Femur (tissue), 1 donor: ENCODE measurements at regions not wholly inside any gene's neighbourhood (a gene's known extent, or its start where the extent isn't known, plus 50 kb on each side); places are given as distances from the start of the nearest gene placed in this dataset.

Source experiments
- DNase-seq: peaks from one replicate; pipeline ENCODE4 v3.0.0-alpha.2; 2017

DNA sequence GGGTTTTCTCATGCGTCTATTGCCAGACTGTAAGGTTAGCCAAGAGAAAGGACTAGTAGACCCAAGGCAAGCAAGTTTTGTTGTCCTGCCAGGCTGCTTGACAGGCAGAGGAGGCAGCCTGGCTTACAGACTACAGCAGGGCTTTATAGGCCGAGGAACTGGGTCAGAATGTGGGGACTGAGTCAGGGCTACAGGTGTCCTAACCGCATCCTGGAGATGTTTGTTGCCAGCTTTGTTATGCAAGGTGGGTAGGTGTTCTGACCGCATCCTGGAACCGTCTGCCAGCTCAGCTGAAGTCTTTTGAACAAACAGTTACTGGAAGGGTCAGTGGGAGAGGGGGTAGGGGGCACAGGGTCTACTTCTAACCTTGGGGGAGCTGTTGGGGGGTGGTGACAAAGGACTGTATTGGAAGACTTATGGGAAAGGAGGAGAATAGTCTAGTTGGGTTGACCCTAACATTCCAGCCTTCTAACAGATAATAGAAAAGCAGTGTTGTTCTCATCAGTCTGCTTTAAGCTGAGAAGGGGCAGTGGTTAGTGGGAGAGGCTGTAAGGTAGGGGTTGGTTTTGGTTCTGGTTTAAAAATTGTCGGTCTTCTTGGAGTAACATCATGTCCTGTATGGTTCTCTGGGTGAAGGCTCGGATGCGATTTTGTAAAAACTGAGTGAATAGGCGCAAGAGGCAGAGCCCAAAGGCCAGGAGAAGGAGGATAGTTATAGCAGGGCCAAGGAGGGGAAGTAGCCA lies 913.8 kb upstream of the SLITRK5 start:
- DNase-seq, result no peak

DNA sequence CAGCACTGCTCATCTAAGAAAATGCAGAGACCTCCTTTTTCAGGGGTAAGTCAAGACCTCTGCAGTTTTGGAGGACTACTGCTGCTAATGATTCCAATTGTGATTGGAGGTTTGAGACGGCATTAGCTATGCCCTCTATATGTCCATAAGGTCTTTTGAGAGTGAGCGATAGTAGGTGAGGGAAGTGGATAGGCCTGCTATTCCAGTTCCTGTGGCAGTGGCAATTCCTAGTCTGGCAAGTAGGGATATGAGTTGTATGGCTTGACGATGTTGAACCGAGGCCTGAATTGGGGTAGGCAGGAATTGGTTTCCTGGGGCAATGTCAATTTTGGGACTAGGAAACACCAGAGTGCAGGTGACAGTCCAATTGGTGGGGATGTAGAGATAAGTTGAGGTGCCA lies 913.1 kb upstream of the SLITRK5 start:
- DNase-seq, result no peak

DNA sequence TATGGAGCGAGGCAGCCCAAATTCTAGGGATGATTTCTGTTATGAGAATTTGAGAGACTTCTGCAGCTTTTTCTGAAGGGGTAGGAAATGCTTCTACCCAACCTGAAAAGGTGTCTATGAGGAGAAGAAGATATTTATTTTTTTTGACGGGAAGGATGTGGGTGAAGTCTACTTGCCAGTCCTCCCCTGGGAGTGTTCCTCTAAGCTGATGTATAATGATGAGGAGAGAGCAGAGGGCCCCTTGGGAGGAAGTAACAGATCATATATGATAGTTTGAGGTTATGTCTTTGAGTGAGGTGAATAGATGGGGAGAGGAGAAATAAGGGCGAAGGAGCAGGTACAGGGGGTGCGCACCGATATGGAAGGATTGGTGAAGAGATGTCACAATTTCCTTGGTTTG lies 910.6 kb upstream of the SLITRK5 start:
- no peak for DNase-seq

DNA sequence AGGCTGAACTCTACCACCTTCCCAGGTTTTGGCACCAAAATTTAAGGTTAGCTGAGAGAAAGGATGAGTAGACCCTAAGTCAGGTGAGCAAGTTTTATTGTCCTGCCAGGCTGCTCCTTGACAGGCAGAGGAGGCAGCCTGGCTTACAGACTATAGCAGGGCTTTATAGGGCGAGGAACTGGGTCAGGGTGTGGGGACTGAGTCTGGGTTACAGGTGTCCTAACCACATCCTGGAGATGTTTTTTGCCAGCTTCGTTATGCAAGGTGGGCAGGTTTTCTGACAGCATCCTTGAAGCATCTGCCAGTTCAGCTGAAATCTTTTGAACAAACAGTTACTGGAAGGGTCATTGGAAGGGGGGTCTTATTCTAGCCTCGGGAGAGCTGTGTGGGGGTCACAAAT lies 905.7 kb upstream of the SLITRK5 start:
- no peak for DNase-seq

DNA sequence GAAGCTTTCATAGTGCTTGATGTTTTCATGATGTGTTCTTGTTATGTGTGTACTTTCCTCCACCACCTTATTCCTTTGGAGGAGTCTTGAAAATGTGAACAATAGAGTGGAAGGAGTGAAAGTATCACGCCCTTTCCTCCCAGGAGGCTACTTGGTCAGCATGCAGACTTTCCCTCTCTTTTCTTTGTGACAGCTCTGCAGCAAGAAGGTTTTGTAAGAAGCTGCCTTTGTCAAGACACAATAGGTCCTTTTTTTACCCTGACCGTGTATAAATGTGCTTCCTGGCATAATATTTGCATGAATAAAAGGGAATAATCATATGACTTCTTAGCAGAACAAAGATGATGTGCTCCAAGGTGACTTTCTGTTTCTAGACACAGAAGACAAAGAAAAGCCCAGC lies 882.6 kb upstream of the SLITRK5 start:
- DNase-seq, result no peak

DNA sequence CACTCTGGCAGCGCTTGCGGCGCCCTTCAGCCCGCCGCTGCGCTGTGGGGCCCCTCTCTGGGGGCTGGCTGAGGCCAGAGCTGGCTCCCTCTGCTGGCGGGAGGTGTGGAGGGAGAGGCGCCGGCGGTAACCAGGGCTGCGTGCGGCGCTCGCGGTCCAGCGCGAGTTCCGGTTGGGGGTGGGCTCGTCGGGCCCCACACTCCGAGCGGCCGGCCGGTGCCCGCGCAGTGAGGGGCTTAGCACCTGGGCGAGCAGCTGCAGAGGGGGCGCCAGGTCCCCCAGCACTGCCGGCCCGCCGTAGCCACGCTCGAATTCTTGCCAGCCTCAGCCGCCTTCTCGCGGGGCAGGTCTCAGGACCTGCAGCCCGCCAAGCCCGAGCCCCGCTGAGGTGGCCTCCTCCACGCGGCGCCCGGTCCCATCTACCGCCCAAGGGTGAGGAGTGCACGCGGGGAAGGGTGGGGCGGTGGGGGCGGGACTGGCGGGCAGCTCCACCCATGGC lies 879.0 kb upstream of the SLITRK5 start:
- DNase-seq, result no peak

DNA sequence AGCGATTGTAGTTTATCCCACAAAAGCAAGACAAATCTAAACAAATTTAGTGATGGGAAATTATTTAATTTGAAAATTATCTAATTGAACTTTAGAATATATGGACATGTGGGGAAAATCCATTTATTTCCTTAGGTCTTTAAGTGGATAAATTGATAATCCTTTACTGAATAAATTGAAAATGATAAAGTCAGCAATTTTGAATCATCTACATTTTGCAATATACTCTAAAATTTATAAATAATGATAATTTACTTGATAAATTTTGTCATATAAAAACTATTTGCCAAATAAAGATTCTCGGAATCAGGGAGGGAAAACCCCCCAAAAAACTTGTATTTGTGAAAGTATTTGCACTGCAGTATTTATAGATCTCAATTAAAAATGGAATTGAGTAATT lies 875.3 kb upstream of the SLITRK5 start:
- no peak for DNase-seq

DNA sequence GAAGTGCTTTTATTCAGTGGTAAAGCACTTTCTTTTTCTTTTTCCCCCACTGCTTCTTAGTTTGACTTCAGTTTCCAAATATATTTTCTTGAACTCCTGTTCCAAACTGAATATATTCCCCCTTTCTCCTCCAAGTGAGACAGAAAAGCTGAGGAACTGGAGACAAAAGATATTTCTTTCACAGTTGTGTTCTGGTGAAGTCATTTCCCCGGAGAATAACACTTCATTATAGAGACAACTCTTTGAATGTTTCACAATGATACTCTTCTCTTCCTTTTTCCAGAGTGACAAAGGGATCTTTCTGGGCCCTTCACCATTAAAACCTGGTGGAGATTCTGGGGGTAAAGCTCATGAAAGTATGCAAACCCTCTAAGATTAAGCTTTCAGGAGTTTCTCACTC lies 860.8 kb upstream of the SLITRK5 start:
- DNase-seq, result no peak

DNA sequence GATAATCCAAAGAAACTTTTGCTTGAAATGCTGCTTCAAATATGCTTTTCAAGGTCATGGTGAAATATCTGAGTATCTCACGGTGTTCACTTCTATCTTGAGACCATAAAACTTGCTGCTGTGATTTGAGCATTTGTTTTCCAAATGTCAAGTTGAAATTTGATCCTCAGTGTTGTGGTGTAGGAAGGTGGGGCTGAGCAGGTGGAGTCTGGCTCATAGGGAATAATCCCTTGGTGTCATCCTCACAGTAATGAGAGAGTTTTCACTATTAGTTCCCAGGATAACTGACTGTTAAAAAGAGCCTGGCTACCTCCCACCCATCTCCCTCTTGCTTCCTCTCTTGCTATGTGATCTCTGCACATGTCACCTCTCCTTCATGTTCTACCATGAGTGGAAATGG lies 858.0 kb upstream of the SLITRK5 start:
- no peak for DNase-seq

DNA sequence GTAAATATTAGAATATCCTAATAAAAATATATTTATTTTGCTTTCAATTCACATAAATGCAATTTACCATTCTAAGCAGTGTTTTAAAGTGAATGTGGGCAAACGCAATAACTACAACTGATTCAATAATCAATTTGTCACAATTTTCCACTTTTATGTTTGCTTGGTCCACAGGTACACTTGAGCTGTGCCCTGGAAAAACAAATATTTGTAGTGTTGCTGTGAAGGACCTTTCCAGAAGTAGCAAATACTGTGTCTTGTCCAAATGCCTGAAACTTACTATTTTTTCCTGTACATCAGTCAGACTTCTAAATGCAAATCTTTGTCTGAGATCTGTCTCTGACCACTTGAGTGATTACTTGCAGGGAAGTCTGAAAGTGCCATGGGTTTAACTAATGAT lies 845.8 kb upstream of the SLITRK5 start:
- no peak for DNase-seq

DNA sequence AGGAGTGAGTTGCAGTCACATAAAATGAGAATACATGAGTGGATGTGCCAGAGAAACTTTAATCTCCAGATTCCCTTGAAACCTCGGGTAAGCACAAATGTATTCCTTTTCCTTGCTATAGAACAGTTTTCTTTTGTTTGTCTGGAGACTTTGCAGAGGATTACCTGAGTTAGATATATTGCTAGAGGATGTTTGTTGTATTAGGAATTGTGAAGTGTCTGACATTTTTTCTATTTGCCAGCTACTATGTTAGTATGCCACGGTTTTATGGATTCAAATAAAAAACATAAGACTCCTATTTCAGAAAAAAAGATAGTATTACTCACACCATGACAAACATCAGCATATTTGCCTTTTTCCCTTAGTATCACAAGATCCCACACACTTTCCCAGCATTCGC lies 844.9 kb upstream of the SLITRK5 start:
- DNase-seq, result no peak

DNA sequence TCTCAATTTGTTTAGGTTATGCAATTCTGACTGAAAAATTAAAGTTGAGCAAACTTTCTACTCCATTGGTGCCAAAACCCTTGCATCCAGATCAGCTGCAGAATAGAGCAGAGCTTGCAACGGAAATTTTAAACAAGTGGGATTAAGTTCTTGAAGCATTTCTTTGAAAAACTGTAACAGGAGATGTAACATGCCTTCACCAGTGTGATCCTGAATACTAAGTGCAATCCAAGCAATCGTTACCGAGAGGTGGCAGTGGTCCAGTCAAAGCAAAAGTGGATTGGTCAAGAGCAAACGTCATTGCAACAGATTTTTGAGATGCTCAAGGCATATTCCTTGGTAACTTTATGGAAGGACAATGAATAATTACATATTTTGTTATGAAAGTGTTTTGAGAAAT lies 841.1 kb upstream of the SLITRK5 start:
- no peak for DNase-seq

DNA sequence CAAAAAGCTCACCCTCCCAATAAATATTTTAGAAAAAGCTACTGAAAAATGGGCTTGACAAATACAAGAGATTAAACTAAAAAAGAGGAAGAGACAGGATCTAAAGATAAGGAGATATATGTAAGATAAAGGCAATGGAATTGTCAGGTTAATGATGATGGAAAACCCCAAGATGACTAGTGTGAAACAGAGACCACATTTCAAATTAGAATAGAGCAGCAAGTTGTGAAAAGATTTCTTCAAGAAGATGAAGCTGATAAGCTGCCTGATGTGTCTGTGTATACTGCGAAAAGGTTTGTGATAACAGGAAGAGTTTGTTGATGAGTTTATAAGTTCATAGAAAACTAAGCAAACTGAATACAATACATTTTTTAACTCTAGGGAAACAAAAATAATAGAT lies 840.1 kb upstream of the SLITRK5 start:
- DNase-seq, result no peak

DNA sequence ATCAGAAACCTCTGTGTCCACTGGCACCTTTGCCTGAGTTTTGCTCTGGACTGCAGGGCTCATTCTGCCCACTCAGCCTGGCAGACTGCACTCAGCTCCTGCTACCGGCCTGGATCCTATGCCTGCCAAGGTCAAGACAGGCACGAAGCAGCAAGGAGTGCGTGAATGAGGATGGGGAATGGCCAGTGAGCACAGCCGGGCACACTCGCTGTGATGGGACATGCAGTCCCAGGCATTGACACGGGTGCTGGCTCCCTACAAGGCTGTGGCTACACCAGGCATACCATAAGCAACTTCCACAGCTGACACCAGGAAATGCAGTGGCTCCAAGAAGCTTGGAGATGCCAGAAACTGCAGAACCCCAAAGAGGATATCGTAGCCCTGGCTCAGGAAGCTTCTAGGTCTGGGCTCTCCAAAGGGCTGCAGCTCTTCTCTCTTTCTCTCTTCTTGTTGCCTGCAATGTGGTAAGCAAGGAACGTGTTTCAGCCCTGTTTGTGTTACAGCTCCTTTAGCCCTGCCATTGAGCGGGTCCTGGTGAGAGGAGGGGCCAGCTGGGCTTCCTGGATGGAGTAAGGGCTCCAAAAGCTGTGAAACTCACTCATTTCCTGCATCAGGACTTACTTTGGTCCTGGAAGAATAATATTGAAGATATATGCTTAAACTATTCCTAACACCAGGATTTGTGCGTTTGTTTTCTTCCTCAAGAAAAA lies 832.6 kb upstream of the SLITRK5 start:
- DNase-seq, result no peak

DNA sequence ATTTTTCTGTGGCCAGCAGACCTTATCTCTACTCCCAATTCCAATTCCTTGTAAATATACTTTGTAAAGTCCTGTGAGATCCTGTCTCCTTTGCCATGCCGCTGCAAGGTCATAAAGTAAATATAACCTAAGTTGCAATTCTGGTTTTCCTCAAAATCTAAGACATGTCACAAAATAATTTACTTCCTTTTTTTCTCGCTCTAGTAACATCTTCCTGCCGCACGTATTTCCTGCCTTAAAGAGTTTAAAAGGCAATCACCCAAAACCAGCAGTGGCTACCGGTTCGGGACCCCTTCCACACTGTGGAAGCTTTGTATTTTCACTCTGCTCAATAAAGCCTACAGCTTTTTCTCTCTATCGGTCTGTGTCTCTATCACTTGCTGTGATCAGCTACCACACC lies 832.0 kb upstream of the SLITRK5 start:
- DNase-seq, result no peak

DNA sequence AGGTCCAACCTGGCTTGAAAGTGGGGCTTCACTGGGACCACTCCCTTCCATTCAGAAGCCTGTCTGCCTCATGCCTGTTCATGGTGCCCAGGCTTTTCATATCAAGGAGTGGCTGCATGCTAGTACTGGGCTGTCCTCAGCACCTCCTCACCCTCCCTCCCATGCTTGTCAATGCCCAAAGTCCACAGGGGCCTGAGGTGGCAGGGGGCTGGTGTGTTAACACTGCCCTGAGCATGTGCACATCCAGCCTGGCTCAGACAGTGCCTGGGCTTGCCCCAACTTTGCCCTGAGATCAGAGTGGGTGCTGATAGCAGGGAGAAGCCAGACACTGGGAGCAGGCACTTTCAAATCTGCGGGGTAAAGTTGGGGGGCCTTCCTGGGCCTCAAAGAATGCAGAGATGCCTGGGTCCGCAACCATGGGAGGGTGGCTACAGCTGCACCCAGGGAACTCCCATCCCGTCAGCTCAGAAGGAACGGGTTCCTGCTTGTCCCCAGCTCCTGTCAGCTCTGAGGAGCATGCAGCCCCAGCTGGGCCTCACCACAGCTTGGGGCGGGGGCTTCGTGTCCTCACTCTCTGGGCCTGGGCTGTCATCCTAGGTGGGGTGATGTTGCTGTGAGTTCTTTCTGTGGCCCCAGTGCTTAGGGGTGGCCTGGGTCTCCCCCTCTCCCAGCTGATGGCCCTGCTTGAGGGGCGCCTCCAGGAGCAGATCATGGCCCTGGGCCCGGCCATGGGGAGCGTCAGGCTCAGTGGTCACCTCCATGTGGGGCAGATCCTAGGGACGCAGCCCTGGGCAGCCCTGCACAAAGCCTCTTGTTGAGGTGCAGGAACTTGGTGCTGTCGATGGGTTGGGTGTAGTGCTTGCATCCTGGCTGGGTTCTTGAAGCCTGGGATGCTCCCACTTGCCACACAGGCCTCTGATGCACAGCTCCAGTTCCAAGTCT lies 830.6 kb upstream of the SLITRK5 start:
- DNase-seq, result no peak

DNA sequence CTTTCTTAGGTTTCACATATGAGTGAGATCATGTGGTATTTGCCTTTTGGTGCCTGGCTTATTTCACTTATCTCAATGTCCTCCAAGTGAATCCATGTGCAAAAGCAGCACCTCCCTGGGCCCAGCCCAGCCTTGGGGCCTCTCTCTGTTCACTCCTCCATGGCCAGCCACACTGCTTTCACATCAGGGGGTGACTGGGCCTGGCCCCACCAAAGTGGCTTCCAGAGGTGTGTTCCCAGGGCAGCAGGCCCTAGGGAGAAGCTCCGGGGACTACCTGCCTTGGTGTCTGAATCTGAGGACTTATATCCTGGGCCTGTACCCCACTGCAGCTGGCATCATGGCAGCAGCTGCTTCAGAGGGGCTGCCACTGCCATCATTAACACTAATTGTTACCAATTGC lies 829.9 kb upstream of the SLITRK5 start:
- no peak for DNase-seq

DNA sequence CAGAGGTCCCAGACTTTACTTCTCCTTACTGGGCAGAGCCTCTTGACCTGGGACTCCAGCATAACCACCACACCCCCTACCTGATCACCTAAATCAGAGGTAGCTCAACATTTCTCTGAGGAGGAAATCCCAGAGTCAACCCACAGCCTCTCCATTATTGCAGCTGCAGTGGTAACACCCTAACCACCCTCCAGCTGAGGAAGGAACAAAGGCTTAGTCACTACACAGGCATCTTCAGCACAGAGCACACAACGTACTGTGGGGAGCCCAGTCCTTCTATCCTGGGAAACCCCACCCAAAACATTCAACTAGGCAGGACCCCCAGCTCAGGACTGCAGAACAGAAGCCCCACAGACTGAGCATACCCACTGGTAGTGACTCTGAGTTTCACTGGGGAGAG lies 824.7 kb upstream of the SLITRK5 start:
- DNase-seq, result no peak

DNA sequence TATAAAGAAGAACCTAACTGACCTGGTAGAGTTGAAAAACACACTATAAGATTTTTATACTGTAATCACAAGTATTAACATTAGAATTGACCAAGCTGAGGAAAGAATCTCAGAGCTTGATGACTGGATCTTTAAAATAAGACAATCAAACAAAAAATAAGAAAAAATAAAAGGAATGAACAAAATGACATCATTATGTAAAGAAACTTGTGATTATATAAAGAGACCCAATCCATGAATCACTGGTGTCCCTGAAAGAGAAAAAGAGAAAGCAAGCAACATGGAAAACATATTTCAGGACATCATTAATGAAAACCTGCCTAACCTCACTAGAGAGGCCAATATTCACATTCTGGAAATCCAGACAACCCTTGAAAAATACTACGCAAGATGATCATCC lies 822.5 kb upstream of the SLITRK5 start:
- no peak for DNase-seq

DNA sequence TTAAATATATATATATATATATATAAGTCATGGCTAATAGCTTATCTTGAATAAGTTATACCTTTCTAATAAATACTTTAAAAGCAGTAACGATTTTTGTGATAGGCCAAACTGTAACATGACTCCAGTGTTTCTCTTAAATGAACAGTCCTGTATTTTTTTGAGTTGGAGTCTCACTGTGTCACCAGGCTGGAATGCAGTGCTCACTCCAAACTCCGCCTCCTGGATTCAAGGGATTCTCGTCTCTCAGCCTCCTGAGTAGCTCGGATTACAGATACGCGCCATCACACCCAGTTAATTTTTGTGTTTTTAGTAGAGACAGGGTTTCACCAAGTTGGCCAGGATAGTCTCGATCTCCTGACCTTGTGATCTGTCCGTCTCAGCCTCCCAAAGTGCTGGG lies 814.2 kb upstream of the SLITRK5 start:
- no peak for DNase-seq

DNA sequence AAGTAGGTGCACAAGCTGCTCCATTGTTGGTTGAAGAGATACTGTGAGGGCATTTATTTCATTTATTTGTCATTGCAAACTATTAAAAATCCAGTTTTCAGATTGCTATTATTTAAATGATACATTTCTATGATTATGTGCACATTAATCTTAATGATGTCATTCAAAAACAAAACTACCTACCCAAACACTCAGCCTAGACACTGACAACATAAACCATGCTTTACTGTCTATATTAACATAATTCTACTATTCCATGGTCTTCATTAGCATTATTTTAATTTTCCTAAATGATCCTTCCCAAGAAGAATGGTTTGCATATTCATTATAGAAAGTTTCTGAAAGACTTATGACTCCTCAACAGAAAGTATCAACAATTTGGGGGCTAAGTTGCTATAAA lies 813.0 kb upstream of the SLITRK5 start:
- DNase-seq, result no peak

DNA sequence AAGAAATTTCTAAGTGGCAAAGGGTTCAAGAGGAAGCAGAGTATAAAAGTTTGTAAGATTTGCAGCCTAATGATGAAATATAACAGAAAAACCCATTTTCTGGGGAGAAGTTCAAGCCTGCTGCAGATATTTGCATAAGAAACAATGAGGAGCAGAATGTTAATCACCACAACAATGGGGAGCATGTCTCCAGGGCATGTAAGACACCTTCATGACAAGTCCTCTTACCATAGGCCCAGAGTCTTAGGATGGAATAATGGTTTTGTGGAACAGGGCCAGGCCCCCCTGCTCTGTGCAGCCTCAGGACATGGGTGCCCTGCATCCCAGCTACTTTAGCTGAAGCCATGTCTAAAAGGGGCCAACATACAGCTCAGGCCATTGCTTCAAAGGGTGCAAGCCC lies 809.0 kb upstream of the SLITRK5 start:
- no peak for DNase-seq

DNA sequence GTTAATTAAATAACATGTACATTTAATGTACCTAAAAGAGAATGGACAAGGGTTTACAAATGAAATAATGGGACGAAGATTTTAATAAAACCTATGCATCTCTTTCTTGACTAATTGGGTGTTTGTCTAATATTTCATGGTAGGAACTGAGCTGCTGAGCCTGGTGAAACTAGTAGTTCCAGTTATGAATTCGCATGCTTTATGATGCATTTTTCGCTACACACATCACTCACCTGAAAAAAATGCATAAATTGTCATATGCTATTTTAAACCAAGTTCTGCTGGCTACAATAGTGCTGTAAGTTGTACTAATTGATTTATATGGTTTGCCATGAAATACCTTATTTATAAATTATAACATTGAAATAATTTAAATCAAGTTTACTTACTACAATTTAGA lies 806.8 kb upstream of the SLITRK5 start:
- no peak for DNase-seq

DNA sequence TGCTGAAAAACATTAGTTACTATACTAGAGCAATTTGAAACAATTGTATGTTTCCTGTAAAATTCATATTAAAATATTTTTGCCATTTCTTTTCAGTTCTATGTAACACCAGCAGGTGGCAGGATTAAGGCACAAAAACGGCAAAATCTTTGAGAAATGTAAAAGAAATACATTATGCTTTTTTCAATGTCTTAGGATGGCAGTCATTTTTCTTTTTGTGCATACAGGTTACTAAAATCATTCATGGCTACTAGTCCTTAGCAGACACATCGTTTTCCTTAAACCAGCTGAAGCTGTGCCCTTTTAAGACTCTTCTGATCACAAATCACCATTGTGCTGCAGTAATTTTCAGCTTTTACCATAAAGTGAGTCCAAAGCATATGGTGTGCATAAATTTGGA lies 800.7 kb upstream of the SLITRK5 start:
- no peak for DNase-seq
